GM18507 (cell line): ENCODE measurements at regions not wholly inside any gene's neighbourhood (a gene's known extent, or its start where the extent isn't known, plus 50 kb on each side); places are given as distances from the start of the nearest gene placed in this dataset.

Source experiments
- DNase-seq: peaks from one replicate; pipeline ENCODE4 v3.0.0; 2011; ENCODE audit warnings: low read depth; ENCODE audit not compliant: insufficient read length; ENCODE audit errors: extremely low spot score
- FAIRE-seq: peaks from 2 replicates; lab custom pipeline; 2011; peaks lifted over from hg19 to GRCh38; lab: Jason Lieb, UNC

DNA sequence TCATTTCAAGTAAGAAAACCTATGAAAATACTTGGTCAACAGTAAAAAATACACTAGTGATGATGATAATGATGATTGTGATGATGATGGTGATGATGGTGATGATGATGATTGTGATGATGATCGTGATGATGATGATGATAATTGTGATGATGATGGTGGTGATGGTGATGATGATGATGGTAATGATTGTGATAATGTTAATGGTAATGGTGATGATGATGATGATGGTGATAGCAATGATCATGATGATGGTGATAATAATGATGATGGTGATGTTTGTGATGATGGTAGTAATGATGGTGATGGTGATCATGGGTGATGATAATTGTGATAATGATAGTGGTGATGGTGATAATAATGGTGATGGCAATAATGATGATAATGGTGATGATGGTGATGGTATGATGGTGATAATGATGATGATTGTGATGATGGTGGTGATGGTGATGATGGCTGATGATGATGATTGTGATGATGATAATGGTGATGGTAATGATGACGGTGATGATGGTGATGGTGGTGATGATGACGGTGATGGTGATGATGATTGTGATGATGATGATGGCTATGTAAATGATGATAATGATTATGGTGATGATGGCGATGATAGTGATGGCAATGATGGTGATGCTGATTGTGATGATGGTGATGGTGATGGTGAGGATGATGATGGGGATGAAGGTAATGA, 62.1 kb downstream of the VCX3A start:
- no peak for FAIRE-seq
- no peak for DNase-seq

- DNase-seq (no peak), FAIRE-seq (no peak)
These were observed 66.2 kb downstream of the VCX3A start for GRCh38 chrX:6468706-6469105.

GRCh38 chrX:6465756-6466155, 69.2 kb downstream of the VCX3A start:
- FAIRE-seq (no peak), DNase-seq (no peak)

- no peak for FAIRE-seq
- no peak for DNase-seq
These were observed 70.2 kb downstream of the VCX3A start for GRCh38 chrX:6464726-6465125.

DNA sequence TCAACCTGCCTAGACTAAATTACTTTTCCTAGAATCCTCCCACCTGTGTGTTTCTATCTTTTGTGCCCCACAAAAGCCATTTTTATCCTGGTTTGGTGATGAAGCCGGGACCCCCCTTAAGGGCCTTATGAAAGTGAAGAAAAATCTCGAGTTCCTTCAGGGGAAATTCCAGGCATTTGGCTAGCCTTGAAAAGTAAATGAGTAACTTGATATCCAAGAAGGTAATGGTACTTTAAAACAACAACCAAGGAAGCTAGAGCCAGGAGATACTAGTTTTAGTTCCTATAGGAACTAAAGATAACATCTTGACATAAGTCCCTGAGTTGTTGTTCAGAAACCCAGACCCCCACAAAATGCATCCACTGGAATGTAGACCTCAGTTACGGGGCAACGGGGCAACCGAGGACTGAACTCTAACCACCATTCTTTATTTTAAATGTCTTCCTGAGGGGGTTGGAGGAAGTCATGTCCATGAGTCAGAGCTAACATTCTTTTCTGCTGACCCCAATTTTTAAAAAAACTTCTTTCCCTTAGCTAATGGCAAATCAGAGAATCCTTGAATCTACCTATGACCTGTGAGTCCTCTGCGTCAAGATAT, 73.9 kb downstream of the VCX3A start:
- FAIRE-seq (no peak), DNase-seq (no peak)

DNA sequence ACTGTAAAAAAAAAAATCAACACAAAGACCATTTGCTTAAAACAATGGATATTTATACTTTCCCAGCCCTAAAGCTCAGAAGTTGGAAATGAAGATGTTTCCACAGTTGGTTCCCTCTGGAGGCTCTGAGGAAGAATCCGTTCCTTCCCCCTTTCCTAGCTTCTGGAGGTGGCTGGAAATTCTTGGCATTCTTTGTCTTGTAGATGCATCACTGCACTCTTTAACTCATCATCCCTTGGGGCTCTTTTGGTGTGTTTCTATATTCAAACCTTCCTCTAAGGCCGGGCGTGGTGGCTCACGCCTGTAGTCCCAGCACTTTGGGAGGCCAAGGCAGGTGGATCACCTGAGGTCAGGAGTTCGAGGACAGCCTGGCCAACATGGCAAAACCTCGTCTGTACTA, 78.7 kb downstream of the VCX3A start:
- FAIRE-seq (no peak), DNase-seq (no peak)

DNA sequence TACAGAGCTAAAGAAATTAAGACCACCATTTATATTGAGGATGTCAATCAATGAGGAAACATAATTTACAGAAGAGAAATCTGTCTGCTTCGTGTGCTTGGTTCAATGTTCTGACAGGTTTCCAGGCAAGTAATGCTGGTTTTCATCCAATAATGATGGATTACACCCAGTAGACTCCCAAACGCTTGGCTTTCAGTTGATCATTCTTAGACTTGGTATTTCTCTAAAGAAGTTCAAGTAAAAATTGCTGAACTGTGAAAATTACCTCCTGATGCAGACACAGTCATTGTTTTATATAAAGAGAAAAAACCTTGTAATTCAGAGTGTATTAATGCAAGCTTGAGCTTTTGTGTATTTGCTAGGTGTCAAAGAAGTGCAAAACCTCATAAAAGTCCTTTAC, 85.0 kb downstream of the VCX3A start:
- DNase-seq (no peak), FAIRE-seq (no peak)

- DNase-seq (no peak), FAIRE-seq (no peak)
These were observed 86.9 kb downstream of the VCX3A start for GRCh38 chrX:6448003-6448402.

DNA sequence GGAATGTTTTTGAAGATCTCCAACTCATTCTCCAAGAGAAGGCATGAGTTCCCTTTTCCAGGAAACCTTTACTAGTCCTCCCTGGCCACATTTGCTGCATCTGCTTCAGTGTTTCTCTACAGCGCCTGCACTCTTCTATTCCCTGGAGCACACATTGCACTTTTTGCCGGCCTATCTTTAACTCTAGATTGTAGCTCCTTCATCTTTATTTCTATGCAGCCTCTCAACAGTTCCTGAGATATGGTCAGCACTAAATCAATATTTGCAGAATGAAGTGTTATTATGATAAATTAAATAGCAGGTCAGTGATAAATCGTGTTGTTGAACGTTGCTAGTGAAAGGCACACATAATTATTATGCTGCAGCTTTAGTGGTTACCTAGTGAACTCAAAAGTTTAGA, 88.3 kb downstream of the VCX3A start:
- FAIRE-seq (no peak), DNase-seq (no peak)

DNA sequence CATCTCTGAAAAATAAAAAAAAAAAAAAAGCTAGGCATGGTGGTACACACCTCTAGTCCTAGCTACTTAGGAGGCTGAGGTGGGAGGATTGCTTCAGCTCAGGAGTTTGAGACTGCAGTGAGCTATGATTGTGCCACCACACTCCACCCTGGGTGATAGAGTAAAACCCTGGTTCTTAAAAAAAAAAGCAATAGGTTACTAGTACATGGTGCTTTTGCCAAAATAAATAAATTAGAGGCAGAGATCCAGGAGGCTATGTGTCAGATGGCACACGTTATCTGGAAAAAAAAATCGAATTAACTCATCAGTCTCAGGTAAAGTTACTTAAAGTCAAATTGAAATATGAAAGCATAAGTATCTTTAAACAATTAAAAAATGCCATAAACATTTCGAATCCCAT, 94.3 kb downstream of the VCX3A start:
- FAIRE-seq (no peak), DNase-seq (no peak)

GRCh38 chrX:6432226-6432625, 102.7 kb downstream of the VCX3A start:
- FAIRE-seq, result no peak

DNA sequence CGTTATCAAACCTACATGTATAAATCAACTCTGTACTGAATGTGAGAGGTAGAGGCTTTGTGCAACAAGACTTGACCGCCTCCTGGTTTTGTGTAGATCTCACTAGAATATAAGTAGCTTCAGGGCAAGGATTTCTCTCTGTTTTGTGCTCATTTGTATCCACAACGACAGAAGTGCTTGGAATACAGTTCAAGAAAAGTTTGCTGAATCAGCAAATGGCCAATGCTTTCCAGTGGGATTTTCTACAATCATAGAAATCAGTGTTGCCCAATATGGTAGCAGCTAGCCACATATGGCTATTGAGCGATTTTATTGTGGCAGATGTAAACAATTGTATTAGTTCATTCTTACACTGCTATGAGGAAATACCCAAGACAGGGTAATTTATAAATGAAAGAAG, 127.4 kb downstream of the VCX3A start:
- no peak for FAIRE-seq

More at GRCh38 chrX:6432226-6432625, 102.7 kb downstream of the VCX3A start:
- DNase-seq, result no peak

DNA sequence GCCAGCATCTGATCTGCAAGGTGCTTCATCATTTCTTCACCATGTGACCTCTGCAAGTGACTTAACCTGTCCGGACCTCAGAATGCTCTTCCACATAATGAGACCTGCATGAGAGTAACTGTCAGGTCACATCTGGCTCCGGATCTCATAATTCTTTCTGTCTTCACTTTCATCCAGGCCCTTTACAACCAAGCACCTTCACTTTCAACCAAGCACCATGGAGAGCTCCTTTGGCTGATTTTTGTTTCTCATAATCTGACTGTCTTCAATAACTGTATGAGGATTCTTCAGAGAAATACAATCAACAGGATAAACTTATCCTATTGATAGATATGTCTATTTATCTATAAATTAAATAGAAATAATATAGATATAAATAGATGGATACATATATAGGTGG, 148.1 kb downstream of the VCX3A start:
- FAIRE-seq (no peak), DNase-seq (no peak)

More for the DNA sequence above, 127.4 kb downstream of the VCX3A start:
- DNase-seq, result no peak

GRCh38 chrX:6384921-6385320, 150.0 kb downstream of the VCX3A start:
- FAIRE-seq, result no peak
- no peak for DNase-seq

GRCh38 chrX:6384371-6384770, 150.5 kb downstream of the VCX3A start:
- FAIRE-seq, result no peak
- DNase-seq, result no peak

DNA sequence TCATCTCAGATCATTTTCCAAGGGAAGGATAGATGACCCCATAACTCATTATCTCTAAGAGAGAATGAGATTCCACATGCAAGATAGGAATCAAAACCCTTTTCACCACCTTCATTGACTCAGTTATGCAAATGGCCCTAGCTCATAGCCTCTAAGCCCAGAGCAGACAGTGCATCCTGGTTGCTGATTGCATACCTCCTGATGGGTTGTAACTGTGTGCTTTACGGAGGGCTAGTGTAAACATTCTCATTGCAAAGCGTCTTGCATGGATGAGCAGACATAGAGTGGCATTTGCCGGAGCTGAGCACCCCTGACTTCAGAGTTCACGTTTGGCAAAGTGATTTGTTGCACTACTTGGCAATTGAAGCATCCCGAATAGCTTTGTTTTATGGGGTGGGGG, 151.0 kb downstream of the VCX3A start:
- DNase-seq (no peak), FAIRE-seq (no peak)

- DNase-seq (no peak), FAIRE-seq (no peak)
These were observed 151.4 kb downstream of the VCX3A start for GRCh38 chrX:6383488-6383887.

DNA sequence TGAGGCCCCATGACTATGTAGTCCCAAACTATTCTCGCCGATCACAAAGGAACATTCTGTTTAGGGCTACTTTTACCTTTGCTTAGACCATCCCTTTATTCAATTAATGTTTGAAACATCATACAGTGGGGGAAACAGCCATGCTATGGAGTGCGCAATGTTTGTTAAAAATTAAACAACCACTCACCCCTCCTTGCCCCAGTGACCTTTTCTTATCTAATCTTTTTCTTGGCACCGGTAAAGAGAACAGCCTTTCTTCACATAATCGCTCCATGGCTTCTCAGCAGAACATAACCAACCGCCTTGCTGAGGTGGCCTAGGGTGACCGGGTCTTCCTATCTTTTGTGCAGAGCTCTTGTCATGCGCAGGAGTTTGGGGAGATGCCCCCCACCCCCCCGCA, 152.6 kb downstream of the VCX3A start:
- FAIRE-seq, result no peak

GRCh38 chrX:6377103-6377764, 148.6 kb upstream of the NLGN4X start:
- FAIRE-seq (peak; percentile 39), DNase-seq (no peak)

More for the DNA sequence above, 152.6 kb downstream of the VCX3A start:
- no peak for DNase-seq

DNA sequence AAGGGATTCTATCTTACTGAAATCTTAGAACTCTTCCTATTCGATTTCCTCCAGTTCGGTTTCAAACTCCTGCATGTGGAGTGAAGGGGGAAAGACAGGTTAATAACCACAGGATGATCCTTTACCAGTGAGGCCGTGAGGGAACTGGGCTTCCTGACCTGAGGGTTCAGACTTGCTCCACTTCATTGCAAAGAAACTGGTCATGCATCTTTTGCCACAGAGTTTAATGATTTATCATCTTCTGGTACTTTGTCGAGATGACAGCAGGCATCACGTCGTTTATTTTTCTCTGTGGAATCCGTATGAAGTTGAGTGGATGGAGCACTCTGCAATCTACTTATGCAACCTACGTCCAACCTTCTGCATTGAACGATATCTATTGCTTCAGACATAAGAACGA, 145.9 kb upstream of the NLGN4X start:
- DNase-seq, result no peak
- FAIRE-seq, result no peak

DNA sequence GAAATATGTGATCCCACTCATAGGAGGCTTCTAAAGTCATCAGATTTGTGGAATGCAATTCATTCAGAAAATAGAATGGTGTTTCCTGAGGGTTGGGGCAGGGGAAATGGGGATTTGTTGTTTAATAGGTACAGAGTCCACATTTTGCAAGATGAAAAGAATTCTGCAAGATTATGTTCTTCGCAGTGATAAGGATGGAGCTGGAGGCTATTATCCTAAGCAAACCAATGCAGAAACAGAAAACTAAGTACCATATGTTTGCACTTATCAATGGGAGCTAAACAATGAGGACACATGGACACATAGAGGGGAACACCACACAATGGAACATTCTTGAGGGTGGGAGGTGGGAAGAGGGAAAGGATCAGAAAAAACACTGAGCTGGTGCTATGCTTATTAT, 144.3 kb upstream of the NLGN4X start:
- no peak for DNase-seq
- no peak for FAIRE-seq
